Fibroblast of skin of abdomen (primary cell): ENCODE measurements at regions not wholly inside any gene's neighbourhood (a gene's known extent, or its start where the extent isn't known, plus 50 kb on each side); places are given as distances from the start of the nearest gene placed in this dataset.

Experiments
- DNase-seq: peaks from one replicate; pipeline ENCODE4 v3.0.0-alpha.2; 2013

DNA sequence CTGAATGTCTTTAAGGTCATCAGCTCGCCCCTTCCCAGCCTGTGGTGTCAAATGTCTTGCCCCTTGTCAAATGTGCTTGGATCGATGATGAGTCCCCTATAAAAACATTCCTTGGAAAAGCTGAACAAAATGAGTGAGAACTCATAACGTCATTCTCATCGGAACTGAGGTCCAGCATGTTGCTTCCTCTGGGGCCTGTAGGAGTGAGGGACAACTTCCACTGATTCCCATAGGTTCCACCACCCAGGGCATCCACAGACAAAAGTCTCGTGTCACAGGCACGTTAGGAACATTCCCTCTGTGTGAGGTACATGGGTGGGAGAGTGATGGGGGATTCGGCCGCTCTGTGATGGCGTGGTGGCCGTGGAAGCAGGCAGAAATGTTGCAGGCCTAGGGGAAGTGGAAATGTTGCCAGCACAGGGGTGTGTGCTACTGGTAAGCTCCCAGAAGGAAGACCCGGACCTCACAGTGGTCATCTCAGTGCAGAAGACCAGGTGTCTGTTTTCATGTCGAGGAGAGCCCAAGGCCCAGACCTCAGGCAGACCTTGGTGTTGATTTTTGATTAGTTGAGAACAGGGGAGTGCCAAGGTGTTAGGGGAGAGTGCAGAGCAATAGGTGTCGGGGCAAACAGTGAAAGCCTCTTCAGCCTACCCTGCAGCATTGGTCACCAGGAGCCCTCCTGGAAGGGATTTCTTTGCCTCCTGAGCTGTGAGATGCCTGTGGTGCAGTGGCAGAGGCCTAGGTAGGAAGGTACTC, 96.8 kb downstream of the SNRPN start:
- DNase-seq, result no peak

DNA sequence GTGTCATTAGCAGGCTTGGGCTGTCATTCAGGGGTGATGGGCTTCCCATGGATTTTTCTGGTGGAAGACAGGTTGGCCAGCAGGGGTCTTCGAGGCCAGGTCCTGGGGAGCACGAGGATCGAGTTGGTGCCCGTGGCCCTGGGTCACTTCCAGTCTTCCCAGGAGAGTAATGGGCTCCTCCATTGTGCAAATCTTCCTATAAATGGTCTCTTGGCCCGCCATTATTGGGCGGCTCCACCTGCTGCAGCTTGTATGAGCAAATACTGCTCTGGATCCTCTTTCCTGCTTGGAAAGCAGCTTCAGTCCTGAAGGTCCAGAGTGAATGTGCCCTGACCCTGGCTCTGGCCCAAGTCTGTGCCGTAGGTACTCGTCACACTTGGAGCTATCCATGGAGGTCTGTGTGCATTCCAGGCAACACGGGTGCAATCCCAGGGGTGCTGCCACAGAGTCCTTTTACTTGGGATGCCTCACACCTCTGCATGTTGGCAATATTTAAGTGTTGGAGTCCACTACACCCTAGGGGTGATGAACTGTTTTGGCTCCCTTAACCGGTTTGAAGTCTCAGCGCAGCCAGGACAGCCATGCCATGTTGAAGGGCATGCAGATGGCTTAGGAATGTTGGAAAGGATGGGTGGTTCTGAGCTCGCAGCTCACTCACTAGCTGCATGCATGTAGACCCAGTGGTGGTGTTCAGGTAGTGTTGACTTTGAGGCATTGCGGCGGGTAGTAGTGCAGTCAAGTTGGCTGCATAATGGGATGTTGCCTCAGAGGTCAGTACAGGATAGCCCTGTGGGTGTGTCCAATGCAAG, 97.6 kb downstream of the SNRPN start:
- DNase-seq, result no peak

DNA sequence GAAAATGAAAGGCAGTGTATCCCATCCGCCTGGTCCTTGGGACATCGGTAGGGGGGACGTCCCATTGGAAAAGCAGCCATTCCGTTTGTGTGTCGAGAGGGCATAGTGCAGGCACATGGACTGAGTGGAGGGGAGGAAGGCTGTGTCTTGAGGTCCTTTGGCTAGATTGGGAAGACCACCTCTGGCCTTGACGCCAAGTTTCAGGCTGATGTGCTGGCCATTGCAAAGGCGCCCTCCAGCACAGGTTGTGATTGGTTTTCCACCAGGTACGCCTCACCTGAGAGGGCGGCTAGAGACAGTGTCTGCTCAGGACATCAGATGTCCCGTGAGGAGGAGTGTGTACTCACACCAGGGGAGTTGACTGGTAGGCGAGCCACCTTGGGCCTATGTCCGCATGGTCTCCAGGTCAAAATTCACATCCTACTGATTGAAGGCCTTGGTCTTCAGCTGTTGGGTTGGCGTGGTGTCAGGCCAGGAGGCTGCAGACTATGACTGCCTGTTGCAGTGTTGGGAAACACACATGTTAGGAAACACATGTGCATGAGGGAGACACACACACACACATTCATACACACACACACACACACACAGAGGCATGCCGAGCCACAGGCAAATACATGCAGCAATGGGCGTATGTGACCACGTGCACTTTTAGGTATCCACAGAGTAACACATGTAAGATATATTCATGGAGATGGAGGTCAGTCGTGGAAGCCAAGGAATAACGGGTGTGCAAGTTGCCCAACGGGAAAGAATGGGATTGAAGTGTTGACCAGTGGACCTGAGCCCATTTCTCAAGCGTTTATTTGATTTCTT, 98.4 kb downstream of the SNRPN start:
- no peak for DNase-seq

DNA sequence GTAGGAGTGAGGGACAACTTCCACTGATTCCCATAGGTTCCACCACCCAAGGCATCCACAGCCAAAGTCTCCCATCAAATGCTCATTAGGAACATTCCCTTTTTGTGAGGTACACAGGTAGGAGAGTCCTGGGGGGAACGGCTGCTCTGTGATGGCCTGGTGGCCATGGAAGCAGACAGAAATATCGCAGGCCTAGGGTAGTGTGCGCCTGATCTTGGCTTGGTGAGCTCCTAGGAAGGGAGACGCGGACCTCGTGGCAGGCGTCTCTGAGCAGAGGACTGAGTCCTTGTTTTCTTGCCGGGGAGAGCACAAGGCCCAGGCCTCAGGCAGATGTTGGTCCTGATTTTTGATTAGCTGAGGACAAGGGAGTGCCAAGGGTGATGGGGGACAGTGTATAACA, 99.5 kb downstream of the SNRPN start:
- DNase-seq, result no peak

DNA sequence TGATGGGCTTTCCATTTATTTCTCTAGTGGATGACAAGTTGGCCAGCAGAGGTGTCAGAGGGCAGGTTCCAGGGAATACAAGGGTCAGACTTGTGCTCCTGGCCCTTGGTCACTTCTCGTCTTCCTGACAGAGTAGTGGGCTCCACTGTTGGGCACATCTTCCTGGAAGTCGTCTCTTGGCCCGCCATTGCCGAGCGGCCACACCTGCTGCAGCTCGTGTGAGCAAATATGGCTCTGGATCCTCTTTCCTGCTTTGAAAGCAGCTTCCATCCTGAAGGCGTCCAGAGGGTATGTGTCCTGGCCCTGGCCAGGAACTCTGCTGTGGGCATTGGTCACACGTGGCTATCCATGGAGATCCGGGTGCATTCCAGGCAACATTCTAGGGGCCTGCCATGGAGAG, 100.2 kb downstream of the SNRPN start:
- DNase-seq, result no peak

DNA sequence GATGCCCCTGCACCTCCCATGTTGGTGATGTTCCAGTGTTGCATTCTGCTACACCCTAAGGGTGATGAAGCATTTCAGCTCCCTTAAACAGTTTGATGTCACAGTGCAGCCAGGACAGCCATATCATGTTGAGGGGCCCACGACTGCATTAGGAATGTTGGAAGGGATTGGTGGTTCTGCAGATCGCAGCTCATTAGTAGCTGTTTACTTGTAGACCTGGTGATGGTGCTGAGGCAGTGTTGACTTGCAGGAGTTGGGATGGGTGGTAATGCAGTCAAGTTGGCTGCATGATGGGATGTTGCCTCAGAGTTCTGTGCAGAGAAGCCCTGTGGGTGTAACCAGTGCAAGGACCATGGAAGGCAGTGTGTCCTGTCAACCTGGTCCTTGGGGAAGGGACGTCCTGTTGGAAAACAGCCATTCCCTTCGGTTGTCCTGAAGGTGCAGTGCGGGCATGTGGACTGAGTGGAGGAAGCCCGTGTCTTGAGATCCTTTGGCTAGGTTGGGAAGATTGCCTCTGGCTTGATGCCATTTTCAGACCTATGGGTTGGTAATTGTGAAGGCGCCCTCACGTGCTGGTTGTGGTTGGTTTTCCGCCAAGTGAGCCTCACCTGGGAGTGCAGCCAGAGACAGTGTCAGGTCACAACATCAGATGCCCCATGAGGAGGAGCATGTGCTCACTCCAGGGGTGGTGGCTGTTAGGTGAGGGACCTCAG, 100.7 kb downstream of the SNRPN start:
- no peak for DNase-seq

DNA sequence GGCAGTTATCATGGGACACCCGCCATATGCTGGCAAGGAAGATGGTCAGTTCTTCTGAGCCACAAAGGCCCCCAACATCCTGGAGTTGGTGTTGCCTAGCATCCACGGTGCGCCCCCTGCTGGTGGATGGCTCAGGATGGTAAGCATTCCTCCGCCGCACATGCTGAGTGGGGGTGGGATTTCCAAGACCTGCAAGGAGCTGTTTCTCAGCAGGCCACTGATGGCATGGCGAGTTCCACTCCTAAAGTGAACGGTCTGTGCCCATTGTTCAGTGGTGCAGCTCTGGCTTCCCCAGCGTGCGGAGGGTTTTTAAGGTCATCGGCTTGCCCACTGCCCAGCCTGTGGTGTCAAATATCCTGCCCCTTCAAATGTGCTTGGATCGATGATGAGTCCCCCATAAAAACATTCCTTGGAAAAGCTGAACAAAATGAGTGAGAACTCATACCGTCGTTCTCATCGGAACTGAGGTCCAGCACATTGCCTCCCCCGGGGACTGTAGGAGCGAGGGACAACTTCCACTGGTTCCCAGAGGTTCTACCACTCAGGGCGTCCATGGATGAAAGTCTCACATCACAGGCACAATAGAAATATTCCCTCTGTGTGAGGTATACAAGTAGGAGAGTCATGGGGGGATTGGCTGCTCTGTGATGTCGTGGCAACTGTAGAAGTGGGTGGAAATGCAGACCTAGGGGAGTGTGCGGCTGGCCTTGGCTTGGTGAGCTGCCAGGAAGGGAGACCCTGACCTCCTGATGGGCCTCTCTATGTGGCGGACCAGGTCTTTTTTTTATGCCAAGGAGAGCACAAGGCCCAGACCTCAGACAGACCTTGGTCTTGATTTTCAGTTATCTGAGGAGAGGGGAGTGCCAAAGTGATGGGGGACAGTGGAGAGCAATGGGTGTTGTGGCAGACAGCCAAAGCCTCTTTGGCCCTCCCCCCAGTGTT, 102.0 kb downstream of the SNRPN start:
- no peak for DNase-seq

DNA sequence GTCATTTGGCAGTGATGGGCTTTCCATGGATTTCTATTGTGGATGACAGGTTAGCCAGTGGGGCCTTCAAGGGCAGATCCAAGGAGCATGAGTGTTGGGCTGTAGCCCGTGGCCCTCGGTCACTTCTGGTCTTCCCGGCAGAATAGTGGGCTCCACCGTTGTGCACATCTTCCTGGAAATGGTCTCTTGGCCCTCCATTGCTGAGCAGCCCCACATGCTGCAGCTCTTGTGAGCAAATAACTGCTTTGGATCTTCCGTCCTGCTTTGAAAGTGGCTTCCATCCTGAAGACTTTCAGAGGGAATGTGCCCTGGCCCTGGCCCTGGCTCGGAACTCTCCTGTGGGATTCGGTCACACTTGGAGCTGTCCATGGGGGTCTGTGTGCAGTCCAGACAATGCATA, 102.8 kb downstream of the SNRPN start:
- no peak for DNase-seq

DNA sequence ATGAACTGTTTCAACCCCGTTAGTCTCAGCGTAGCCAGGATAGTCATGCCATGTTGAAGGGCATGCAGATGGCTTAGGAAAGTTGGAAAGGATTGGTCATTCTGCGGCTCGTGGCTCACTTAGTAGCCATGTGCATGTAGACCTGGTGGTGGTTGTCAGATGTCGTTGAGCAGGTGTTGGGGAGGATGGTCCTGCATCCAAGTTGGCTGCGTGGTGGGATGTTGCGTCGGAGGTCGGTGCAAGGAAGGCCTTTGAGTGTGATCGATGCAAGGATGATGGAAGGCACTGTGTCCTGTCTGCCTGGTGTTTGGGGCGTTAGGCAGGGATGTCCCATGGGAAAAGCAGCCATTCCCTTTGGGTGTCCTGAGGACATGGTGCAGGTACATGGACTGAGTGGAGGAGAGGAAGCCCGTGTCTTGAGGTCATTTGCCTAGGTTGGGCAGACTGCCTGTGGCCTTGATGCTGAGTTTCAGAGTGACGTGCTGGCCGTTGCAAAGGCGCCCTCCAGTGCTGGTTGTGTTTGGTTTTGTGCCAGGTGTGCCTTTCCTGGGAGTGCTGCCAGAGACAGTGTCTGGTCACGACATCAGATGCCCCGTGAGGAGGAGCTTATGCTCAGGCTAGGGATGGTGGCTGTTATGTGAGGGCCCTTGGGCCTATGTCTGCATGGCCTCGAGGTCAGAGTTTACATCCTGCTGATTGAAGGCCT, 103.4 kb downstream of the SNRPN start:
- DNase-seq, result no peak

DNA sequence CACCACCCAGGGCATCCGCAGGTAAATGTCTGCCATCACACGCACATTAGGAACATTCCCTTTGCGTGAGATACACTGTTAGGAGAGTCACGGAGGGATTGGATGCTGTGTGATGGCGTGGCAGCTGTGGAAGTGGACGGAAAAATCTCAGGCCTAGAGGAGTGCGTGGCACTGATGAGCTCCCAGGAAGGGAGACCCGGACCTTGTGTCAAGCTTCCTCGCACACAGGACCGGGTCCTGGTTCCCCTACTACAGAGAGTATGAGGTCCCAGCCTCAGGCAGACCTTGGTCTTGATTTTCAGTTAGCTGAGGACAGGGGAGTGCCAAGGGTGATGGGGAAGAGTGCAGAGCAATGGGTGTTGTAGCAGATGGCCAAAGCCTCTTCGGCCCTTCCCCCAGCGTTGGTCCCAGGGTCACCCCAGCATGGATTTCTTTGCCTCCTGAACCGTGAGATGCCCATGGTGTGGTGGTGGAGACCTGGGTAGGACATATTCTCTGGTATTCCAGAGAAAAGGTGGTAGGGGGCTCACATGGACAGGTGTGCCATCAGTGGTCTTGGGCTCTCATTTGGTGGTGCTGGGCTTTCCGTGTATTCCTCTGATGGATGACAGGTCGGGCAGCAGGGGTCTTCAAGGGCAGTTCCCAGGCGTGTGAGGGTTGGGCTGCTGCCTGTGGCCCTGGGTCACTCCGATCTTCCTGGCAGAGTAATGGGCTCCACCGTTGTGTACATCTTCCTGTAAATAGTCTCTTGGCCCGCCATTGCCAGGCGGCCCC, 105.1 kb downstream of the SNRPN start:
- DNase-seq, result no peak

DNA sequence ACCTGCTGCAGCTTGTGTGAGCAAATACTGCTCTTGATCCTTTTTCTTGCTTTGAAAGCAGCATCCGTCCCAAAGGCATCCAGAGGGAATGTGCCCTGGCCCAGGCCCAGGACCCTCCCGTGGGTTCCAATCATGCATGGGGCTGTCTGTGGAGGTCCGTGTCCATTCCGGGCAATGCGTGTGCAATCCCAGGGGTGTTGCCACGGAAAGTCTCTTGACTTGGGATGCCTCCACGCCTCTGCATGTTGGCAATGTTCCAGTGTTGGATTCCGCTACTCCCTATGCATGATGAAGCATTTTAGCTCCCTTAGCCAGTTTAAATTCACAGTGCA, 105.7 kb downstream of the SNRPN start:
- DNase-seq, result no peak

DNA sequence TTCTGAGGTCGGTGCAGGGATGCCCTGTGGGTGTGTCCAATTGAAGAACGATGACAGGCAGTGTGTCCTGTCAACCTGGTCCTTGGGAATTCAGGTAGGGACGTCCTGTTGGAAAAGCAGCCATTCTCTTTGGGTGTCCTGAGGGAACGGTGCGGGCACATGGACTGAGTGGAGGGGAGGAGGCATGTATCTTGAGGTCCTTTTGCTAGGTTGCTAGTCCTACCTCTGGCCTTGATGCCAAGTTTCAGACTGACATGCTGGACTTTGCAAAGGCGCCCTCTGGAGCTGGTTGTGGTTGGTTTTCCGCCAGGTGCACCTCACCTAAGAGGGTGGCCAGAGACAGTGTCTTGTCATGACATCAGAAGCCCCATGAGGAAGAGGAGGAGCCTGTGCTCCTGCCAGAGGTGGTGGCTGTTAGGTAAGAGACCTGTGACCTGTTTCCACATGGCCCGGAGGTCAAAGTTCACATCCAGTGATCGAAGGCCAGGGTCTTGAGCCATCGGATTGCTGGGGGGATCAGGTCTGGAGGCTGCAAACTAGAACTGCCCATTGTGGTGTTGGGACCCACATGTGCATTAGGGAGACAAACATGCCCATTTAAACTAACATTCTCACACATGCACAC, 106.3 kb downstream of the SNRPN start:
- no peak for DNase-seq

DNA sequence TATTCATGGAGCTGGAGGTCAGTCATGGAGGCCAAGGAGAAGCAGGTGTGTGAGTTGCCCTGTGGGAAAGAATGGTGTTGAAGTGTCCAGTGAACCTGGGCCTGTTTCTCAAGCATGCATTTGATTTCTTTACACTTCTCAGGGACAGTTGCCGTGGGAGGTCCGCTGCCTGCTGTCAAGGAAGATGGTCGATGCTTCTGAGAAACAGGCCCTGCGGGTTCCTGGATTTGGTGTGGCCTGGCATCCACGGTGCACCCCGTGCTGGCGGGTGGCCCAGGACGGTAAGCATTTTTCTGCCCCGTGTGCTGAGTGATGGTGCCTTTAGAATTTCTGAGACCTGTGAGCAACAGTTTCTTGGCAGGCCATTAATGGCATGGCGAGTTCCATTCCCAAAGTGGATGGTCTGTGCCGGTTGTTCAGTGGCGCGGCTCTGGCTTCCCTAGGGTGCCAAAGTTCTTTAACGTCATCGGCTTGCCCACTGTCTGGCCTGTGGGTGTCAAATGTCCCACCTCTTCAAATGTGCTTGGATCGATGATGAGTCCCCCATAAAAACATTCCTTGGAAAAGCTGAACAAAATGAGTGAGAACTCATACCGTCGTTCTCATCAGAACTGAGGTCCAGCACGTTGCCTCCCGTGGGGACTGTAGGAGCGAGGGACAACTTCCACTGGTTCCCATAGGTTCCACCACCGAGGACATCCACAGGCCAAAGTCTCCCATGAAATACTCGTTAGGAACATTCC, 107.2 kb downstream of the SNRPN start:
- no peak for DNase-seq

DNA sequence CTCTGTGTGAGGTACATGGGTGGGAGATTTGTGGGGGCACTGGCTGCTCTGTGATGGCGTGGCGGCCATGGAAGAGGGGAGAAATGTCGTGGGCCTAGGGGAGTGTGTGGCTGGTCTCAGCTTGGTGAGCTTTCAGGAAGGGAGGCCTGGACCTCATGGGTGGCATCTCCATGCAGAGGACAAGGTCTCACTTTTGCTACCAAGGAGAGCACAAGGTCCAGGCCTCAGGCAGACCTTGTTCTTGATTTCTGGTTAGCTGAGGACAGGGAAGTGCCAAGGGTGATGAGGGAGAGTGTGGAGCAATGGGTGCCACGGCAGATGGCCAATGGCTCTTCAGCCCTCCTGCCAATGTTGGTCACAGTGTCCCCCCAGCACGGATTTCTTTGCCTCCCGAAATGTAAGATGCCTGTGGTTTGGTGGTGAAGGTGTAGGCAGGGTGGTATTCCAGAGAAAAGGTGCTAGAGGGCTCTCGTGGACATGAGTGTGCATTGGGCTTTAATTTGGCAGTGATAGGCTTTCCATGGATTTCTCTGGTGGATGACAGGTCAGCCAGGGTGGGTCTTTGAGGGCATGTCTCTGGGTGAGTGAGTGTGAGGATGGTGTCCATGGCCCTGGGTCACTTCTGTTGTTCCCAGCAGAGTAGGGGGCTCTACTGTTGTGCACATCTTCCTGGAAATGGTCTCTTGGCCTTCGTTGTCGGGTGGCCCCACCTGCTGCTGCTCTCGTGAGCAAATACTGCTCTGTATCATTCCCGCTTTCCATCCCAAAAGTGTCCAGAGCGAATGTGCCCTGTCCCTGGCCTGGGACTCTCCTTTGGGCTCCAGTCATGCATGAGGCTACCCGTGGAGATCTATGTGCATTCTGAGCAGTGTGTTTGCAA, 108.0 kb downstream of the SNRPN start:
- no peak for DNase-seq

DNA sequence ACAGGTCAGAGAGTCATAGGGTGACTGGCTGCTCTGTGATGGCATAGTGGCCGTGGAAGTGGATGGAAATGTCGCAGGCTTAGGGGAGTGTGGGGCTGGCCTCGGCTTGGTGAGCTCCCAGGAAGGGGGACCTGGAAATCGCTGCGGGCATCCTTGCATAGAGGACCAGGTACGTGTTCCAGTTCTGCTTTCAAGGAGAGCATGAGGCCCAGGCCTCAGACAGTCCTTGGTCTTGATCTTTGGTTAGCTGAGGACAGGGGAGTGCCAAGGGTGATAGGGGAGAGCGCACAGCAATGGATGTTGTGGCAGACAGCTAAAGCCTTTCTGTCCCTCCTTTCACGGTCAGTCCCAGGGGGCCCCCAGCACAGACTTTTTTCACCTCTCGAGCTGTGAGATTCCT, 110.5 kb downstream of the SNRPN start:
- no peak for DNase-seq

DNA sequence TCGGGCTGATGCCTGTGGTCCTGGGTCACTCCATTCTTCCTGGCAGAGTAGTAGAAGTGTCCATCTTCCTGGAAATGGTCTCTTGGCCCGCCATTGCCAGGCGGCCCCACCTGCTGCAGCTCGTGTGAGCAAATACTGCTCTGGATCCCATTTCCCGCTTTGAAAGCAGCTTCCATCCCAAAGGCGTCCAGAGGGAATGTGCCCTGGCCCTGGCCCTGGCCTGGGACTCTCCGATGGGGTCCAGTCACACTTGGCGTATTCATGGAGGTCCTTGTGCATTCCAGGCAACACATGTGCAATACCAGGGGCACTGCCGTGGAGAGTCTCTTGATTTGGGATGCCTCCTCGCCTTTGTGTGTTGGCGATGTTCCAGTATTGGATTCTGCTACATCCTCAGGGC, 111.1 kb downstream of the SNRPN start:
- DNase-seq, result no peak

DNA sequence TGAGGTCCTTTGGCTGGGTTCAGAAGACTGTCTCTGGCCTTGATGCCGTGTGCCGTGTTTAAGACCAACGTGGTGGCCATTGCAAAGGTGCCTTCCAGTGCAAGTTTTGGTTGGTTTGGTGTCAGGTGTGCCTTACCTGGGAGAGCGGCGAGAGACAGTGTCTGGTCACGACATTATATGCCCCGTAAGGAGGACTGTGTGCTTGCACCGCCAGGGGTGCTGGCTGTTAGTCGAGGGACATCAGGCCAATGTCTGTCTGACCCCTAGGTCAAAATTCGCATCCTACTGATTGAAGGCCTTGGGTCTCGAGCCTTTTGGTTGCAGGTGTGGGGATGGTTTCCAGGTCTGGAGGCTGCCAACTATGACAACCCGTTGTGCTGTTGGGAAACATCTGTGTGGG, 111.9 kb downstream of the SNRPN start:
- DNase-seq, result no peak
